ENCODE measurements at regions not wholly inside any gene's neighbourhood (a gene's known extent, or its start where the extent isn't known, plus 50 kb on each side); places are given as distances from the start of the nearest gene placed in this dataset.

DNA sequence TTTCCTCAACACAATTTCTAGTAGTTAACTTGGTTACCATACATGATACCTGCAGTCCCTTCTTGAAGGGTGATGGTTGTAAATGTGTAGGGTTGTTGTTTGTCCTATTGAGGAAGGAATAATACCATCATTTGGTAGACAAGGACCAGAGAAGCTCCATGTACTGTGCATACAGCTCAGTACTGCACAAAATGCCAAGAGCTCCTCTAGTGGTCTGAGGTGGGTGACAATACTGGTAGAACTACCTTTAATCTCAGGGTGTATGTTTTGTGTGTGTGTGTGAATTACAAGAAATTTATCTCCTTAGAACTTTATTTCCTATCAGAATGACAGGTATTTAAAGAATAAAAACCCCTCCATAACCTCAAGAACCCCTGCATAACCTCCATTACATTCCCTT, 575.3 kb downstream of the TMTC2 start:
- TF ChIP-seq RARB (CRISPR knock-in tag; IDR thresholded peaks at IDR 0.05), result no peak
- TF ChIP-seq POLR2A (IDR thresholded peaks at IDR 0.05; ENCODE audit: low read length), result no peak
- TF ChIP-seq, protein P1, sequence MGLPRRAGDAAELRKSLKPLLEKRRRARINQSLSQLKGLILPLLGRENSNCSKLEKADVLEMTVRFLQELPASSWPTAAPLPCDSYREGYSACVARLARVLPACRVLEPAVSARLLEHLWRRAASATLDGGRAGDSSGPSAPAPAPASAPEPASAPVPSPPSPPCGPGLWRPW (IDR thresholded peaks at IDR 0.05), result no peak
- TF ChIP-seq, protein P2, sequence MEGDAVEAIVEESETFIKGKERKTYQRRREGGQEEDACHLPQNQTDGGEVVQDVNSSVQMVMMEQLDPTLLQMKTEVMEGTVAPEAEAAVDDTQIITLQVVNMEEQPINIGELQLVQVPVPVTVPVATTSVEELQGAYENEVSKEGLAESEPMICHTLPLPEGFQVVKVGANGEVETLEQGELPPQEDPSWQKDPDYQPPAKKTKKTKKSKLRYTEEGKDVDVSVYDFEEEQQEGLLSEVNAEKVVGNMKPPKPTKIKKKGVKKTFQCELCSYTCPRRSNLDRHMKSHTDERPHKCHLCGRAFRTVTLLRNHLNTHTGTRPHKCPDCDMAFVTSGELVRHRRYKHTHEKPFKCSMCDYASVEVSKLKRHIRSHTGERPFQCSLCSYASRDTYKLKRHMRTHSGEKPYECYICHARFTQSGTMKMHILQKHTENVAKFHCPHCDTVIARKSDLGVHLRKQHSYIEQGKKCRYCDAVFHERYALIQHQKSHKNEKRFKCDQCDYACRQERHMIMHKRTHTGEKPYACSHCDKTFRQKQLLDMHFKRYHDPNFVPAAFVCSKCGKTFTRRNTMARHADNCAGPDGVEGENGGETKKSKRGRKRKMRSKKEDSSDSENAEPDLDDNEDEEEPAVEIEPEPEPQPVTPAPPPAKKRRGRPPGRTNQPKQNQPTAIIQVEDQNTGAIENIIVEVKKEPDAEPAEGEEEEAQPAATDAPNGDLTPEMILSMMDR (IDR thresholded peaks at IDR 0.05), result no peak
- no peak for TF ChIP-seq ZSCAN20 (CRISPR knock-in tag; IDR thresholded peaks at IDR 0.05)
- TF ChIP-seq, protein P3, sequence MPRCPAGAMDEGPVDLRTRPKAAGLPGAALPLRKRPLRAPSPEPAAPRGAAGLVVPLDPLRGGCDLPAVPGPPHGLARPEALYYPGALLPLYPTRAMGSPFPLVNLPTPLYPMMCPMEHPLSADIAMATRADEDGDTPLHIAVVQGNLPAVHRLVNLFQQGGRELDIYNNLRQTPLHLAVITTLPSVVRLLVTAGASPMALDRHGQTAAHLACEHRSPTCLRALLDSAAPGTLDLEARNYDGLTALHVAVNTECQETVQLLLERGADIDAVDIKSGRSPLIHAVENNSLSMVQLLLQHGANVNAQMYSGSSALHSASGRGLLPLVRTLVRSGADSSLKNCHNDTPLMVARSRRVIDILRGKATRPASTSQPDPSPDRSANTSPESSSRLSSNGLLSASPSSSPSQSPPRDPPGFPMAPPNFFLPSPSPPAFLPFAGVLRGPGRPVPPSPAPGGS (IDR thresholded peaks at IDR 0.05), result no peak
- TF ChIP-seq SREBF2 (IDR thresholded peaks at IDR 0.05), result no peak
- no peak for TF ChIP-seq JUN (IDR thresholded peaks at IDR 0.05)
- TF ChIP-seq CEBPB (IDR thresholded peaks at IDR 0.05), result no peak

All from A549 (cell line).